Activated T-helper 17 cell treated with anti-CD3 and anti-CD28 coated beads, Interleukin-2, amount 50 U/mL, for 72 hours (primary cell): ENCODE measurements at regions not wholly inside any gene's neighbourhood (a gene's known extent, or its start where the extent isn't known, plus 50 kb on each side); places are given as distances from the start of the nearest gene placed in this dataset.

ENCODE experiments used
- ATAC-seq: fragments of 150-1000 bp; cut with Tn5 transposase; replicated peaks from 2 replicates; pipeline ENCODE4 v1.10.0; 2021; ENCODE audit warnings: mild to moderate bottlenecking, moderate library complexity
- H3K27ac Mint-ChIP-seq: one replicate; pipeline ENCODE4 v1.8.0; 2022; ENCODE audit warnings: mixed read lengths
- H3K27me3 Mint-ChIP-seq: one replicate; pipeline ENCODE4 v1.8.0; 2022; ENCODE audit warnings: mixed read lengths
- H3K36me3 Mint-ChIP-seq: one replicate; pipeline ENCODE4 v1.8.0; 2022; ENCODE audit warnings: low read depth, mild to moderate bottlenecking, mixed read lengths
- H3K4me1 Mint-ChIP-seq: one replicate; pipeline ENCODE4 v1.8.0; 2022; ENCODE audit warnings: mixed read lengths
- H3K4me3 Mint-ChIP-seq: one replicate; pipeline ENCODE4 v1.8.0; 2022; ENCODE audit warnings: mild to moderate bottlenecking, mixed read lengths
- H3K9me3 Mint-ChIP-seq: one replicate; pipeline ENCODE4 v1.8.0; 2022; ENCODE audit warnings: mixed read lengths

DNA sequence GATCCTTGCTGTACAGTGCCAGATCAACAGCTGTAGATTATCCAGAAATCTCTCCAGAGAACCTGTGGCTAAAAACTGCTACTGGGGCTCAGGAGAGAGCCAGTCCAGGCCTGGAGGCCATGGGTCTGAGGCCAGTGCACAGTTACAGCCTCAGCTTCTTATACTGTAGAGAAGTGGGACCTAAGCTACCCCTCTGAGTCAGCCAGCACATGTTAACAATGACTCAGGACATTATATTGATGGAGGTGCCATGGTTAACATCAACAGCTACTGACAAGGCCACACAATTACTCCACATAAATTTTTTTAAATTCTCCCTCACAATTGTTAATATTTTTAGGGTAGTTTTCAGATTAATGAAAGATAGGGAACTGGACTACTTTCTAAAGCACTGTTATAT, 138.5 kb downstream of the RBM26 start:
- Mint-ChIP-seq H3K36me3 (no peaks in the 10 kb centered on the region), H3K4me1 (no peaks in the 10 kb centered on the region), H3K4me3 (no peak overlapping the region), H3K27ac (no peak overlapping the region), H3K27me3 (no peaks in the 10 kb centered on the region), H3K9me3 (no peaks in the 10 kb centered on the region)
- ATAC-seq: no peak

DNA sequence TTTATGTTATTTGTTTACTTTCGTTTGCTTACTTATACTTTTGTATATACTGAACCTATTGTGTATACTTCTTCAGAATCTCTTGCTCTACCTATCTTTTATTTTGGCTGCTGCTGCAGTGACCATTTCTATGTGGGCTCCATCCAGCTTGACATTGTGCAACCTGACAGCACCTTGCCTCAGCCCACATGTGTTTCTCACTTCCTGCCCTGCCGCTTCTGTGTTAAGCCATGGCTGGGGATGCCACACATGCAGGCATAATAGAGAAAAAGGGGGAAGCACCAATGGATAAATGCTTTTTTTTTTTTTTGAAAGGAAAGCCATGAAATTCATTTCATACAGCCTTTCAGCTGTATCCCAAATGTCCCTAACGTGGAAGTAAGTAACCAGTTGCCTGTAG, 147.6 kb downstream of the RBM26 start:
- H3K27ac Mint-ChIP-seq: no peak overlapping the region
- H3K4me1 Mint-ChIP-seq: no peaks in the 10 kb centered on the region
- ATAC-seq: no peak
- peaks cover 12% of the 10 kb centered on the region for H3K27me3 Mint-ChIP-seq
- H3K4me3 Mint-ChIP-seq: no peak overlapping the region
- no peaks in the 10 kb centered on the region for H3K9me3 Mint-ChIP-seq
- H3K36me3 Mint-ChIP-seq: no peaks in the 10 kb centered on the region

DNA sequence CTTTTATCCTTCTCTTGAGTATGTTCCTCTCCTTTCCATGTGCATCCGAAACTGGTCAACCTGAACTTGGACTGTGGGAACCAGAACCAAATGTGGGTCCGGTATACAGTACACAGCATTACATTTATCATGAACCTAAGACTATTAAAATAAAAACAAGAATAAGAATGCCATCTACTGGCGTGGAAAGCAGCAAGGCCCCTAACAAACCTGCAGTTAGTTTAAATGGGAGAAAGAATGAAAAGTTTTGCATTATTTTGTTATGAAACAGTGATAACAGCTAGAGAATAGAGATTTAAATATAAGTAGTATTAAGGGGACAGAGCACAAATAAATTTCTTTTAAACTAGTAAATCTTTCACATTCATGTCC, 159.5 kb downstream of the RBM26 start:
- no peak overlapping the region for H3K27ac Mint-ChIP-seq
- no peak overlapping the region for H3K4me3 Mint-ChIP-seq
- H3K27me3 Mint-ChIP-seq: peaks cover 4% of the 10 kb centered on the region

DNA sequence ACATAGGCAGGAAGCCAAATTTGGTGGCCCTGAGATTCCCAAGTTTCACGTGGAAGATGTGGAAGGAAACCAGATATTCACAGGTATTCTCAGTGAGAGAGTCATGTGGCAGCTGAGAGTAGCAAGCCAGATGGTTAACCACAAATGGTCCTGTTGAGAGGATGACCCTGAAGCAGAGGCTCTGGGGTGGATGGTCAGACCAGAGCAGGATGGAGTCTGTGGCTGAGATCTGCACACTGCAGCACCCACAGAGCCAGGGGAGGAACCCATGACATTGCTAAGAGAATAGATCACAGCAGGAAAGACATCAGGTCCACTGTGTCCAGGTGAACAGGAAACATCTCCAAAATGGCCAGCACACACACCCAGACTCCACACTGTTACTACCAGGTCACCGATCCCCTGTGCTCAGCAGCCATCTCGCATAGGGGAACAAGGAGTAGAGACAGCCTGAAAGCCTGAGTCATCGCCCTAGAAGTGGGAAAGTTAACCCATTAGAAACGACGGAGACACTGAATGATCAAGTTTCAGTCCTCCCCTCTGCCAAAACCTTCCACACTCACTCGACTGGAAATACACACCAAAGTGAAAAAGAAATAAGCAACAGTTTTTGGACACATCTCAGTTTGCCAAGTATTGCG, 160.0 kb downstream of the RBM26 start:
- H3K27me3 Mint-ChIP-seq: peaks cover 6% of the 10 kb centered on the region
- ATAC-seq: peak; percentile 32
- no peaks in the 10 kb centered on the region for H3K4me1 Mint-ChIP-seq
- no peak overlapping the region for H3K27ac Mint-ChIP-seq
- H3K4me3 Mint-ChIP-seq: no peak overlapping the region
- H3K36me3 Mint-ChIP-seq: no peaks in the 10 kb centered on the region
- H3K9me3 Mint-ChIP-seq: no peaks in the 10 kb centered on the region

More for the DNA sequence above, 159.5 kb downstream of the RBM26 start:
- no peaks in the 10 kb centered on the region for H3K36me3 Mint-ChIP-seq
- H3K4me1 Mint-ChIP-seq: no peaks in the 10 kb centered on the region
- ATAC-seq: no peak
- no peaks in the 10 kb centered on the region for H3K9me3 Mint-ChIP-seq

DNA sequence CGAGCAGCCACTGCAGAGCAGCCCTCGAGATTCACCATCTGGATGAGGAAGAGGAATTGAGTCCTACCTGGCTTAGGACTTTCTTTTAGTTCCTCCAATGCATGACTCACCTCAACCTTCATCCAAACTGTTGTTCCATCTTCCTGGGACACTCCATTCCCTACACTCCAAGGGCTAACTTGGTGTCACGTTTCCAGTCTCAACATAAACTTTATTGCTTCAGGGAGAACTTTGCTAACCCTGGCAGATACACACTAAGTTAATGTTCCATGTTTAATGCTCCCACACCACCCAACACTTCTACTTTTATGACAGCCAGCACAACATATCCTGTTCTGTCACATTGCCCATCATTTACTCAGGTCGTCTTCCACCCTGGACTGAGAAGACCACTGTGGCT, 164.4 kb downstream of the RBM26 start:
- ATAC-seq: no peak
- H3K27ac Mint-ChIP-seq: no peak overlapping the region
- H3K36me3 Mint-ChIP-seq: no peaks in the 10 kb centered on the region
- no peaks in the 10 kb centered on the region for H3K4me1 Mint-ChIP-seq
- H3K4me3 Mint-ChIP-seq: no peak overlapping the region
- H3K27me3 Mint-ChIP-seq: peaks cover 17% of the 10 kb centered on the region
- no peaks in the 10 kb centered on the region for H3K9me3 Mint-ChIP-seq

DNA sequence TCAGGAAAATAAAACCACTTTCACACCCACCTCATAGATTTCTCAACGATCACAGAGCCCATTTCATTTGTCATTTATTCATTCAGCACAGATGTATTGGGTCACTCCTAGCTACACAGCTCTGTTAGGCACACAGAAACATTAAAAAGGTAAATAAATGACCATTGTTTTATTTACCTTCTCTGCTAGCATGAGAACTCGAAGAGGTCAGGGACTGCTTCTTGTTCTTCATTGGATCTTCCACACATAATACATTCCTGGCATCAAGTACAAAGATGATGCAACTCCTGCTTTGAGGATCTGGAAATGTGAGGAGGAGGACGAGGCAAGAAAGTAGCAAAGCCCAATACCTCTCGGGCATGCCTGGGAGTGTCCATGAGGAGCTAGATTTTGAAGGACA, 168.1 kb downstream of the RBM26 start:
- H3K27me3 Mint-ChIP-seq: peaks cover 17% of the 10 kb centered on the region
- no peaks in the 10 kb centered on the region for H3K9me3 Mint-ChIP-seq
- no peak overlapping the region for H3K27ac Mint-ChIP-seq

DNA sequence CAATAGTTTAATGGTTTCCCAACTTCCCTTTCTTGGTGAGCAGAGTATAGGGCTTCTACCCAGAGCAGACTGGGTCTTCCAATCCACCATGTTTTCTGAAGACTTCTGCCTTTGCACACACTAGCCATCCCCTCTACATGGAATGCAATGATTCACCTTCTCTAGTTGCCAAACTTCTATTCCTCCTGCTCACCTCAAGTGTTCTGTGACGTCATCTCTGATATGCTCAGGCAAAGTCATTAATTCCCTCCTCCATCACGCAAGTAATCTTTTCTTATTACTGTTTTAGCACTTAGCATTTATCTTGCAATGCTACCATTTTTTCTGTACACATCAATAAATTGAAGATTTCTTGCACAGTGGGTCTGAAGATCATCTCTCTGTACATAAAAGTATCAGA, 174.2 kb downstream of the RBM26 start:
- H3K36me3 Mint-ChIP-seq: no peaks in the 10 kb centered on the region
- H3K27me3 Mint-ChIP-seq: peaks cover 8% of the 10 kb centered on the region
- no peak overlapping the region for H3K27ac Mint-ChIP-seq
- ATAC-seq: no peak
- no peak overlapping the region for H3K4me3 Mint-ChIP-seq
- no peaks in the 10 kb centered on the region for H3K4me1 Mint-ChIP-seq
- H3K9me3 Mint-ChIP-seq: no peaks in the 10 kb centered on the region

More for the DNA sequence above, 168.1 kb downstream of the RBM26 start:
- Mint-ChIP-seq H3K4me3 (no peak overlapping the region), H3K36me3 (no peaks in the 10 kb centered on the region), H3K4me1 (no peaks in the 10 kb centered on the region)
- no peak for ATAC-seq

DNA sequence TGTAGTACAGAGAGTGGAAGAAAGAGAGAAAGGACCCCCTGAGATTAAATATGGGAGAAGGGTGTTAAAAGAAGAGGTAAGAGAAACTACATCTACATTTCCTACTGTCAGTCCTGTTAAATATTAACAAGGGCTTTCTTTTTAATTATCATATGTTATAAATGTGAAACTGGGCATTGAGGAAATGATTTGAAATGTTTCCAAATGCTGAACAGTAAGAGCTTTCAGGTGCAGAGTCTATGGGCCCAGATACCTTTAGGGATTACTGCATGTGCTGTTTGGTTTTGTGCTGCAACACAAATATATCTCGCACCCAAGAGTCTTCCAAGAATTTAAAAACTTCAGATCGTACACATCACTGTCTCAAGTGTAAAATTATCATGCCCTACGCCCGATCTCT, 176.3 kb downstream of the RBM26 start:
- no peaks in the 10 kb centered on the region for H3K9me3 Mint-ChIP-seq
- no peak for ATAC-seq
- no peaks in the 10 kb centered on the region for H3K4me1 Mint-ChIP-seq
- no peak overlapping the region for H3K4me3 Mint-ChIP-seq
- no peaks in the 10 kb centered on the region for H3K36me3 Mint-ChIP-seq
- no peak overlapping the region for H3K27ac Mint-ChIP-seq
- peaks cover 11% of the 10 kb centered on the region for H3K27me3 Mint-ChIP-seq

DNA sequence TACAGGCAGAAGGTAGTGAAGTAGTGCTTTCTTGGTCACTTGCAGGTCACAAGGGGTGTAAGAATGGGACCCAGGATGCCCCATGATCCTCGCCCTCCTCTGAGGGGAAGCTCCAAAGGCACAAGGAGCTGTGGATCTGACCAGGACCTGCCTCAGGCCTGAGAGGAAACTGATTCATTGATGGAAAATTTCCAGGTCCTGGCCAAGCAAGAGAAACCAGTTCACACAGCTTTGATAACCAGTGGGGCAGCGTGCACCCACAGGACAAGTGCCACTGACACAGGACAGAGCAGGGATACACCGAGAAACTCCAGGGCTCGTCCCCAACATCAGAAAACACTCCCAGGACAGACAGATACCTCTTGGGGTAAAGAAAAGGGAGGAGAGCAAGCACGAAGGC, 177.1 kb downstream of the RBM26 start:
- H3K27me3 Mint-ChIP-seq: peaks cover 15% of the 10 kb centered on the region

DNA sequence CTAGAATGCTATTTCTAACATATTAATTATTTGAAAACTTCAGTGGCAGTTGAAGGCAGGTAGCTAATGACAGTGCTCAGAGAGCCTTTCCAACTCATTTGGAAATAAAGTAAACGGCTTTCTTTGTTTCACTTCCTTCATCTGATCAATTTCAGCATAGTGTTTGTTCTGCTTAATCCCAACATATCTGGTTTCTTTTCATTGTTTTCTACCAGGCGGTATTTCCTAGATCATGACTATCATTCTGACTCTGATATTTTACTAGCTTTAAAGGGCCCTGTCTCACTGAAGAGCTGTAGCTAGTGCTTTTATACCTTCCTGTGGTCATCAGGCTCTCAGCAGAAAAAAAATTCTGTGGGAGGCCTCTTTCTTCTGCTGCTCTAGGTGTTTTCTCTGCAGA, 178.6 kb downstream of the RBM26 start:
- H3K4me1 Mint-ChIP-seq: no peaks in the 10 kb centered on the region
- no peak overlapping the region for H3K27ac Mint-ChIP-seq
- no peaks in the 10 kb centered on the region for H3K36me3 Mint-ChIP-seq

More for the DNA sequence above, 177.1 kb downstream of the RBM26 start:
- Mint-ChIP-seq H3K27ac (no peak overlapping the region), H3K4me3 (no peak overlapping the region), H3K4me1 (no peaks in the 10 kb centered on the region), H3K36me3 (no peaks in the 10 kb centered on the region), H3K9me3 (no peaks in the 10 kb centered on the region)
- no peak for ATAC-seq

DNA sequence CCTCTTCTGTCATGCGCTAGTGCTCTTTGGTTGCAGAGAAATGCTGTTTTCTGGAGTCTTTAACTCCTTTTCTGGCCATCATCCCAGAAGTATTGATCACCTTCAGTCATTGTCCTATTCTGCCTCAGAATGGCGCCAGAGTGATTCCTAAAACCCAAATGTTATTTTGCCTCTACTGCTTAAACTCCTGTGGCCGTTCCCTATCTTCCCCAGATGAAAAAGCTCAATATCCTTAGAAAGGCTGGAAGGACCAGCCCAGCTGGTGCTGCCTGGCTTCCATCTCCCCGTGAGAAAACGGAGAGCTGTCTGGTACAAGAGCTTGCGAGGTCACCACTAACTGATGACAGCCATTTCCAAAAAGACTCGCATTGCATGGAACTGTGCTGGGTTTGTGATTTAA, 179.1 kb downstream of the RBM26 start:
- no peaks in the 10 kb centered on the region for H3K36me3 Mint-ChIP-seq
- H3K9me3 Mint-ChIP-seq: no peaks in the 10 kb centered on the region
- peaks cover 28% of the 10 kb centered on the region for H3K27me3 Mint-ChIP-seq
- no peaks in the 10 kb centered on the region for H3K4me1 Mint-ChIP-seq
- H3K27ac Mint-ChIP-seq: no peak overlapping the region
- H3K4me3 Mint-ChIP-seq: no peak overlapping the region
- no peak for ATAC-seq

More for the DNA sequence above, 178.6 kb downstream of the RBM26 start:
- Mint-ChIP-seq H3K9me3 (no peaks in the 10 kb centered on the region), H3K4me3 (no peak overlapping the region), H3K27me3 (peaks cover 26% of the 10 kb centered on the region)
- no peak for ATAC-seq

DNA sequence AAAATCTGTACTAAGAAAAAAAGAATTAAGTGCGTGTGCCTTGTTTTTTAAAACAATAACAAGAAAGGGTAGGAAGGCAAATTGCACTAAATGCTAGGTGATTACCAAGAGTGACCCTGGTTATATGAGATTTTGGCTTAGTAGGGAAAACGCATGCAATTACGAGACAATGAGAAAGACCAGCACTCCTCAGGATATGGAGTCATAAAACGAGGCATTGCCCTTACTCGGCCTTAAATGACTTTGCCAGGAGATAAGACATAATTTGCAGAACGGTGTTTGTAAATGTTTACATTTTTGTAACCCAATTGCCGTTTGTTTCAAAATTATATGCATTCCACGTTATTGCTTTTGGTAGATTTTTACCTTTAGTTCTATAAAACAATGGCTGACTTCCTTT, 179.8 kb downstream of the RBM26 start:
- H3K27me3 Mint-ChIP-seq: peaks cover 33% of the 10 kb centered on the region
- no peak overlapping the region for H3K4me3 Mint-ChIP-seq
- H3K27ac Mint-ChIP-seq: no peak overlapping the region
- H3K36me3 Mint-ChIP-seq: no peaks in the 10 kb centered on the region
- no peaks in the 10 kb centered on the region for H3K4me1 Mint-ChIP-seq
- ATAC-seq: no peak
- no peaks in the 10 kb centered on the region for H3K9me3 Mint-ChIP-seq

DNA sequence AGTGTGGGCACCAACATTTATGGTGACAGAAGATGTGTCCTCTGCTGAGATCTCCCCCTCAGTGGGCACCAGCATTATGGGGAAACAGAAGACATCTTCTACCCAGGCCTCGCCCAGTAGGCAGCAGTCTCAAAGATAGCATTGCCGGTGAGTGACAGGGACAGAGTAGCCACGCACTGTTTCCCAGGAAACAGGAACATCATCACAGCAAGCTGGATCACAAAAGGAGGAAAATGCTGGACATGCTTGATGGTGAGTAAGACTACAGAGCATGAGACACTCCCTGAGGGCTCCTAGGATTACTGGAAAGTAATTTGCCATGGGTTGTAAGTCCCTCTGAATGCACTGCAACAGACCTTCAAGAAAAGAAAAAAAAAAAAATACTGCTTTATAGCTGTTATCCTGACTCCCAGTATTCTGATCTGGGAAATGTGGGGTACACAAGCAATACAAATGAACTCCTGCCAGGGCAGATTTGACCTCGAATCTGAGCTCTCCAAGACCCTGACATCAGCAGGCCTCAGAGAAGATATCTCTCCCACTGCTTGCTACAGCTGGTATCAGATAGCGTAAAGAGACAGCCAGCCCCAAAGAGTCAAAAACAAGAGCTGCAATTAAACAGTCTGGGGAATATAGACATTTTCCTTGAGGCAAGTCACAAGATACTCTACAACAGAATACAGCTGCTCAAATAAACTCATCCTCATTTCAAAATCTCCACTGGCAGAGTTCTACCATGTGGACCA, 180.4 kb downstream of the RBM26 start:
- no peaks in the 10 kb centered on the region for H3K4me1 Mint-ChIP-seq
- H3K36me3 Mint-ChIP-seq: no peaks in the 10 kb centered on the region
- no peak overlapping the region for H3K4me3 Mint-ChIP-seq
- H3K27me3 Mint-ChIP-seq: peaks cover 33% of the 10 kb centered on the region
- H3K27ac Mint-ChIP-seq: no peak overlapping the region
- ATAC-seq: no peak
- H3K9me3 Mint-ChIP-seq: no peaks in the 10 kb centered on the region

DNA sequence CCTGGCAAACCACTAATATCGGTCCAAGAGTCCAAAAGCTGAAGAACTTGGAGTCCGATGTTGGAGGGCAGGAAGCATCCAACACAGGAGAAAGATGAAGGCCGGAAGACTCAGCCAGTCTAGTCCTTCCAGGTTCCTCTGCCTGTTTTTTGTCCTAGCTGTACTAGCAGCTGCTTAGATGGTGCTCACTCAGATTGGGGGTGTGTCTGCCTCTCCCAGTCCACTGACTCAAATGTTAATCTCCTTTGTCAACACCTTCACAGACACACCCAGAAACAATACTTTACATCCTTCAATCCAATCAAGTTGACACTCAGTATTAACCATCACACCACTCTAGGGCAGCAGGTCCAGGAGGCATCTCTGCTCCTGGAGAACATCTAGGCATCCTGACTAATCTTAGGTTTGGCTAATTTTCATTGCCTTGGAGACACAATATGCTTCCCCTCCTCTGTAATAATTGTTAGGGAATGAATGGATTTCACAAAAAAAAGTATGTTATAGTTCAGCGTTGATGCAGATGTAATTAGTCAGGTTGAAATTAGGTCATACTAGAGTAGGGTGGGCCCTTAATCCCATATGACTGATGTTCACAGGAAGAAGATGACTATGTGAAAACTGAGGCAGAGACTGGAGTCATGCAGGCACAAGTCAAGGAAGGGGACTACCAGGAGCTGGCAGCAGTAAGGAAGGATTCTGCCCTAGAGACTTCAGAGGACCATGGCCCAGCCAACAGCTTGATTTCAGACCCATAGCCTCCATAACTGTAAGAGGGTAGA, 183.4 kb downstream of the RBM26 start:
- H3K4me3 Mint-ChIP-seq: no peak overlapping the region
- H3K27me3 Mint-ChIP-seq: peaks cover 39% of the 10 kb centered on the region
- H3K9me3 Mint-ChIP-seq: no peaks in the 10 kb centered on the region
- no peaks in the 10 kb centered on the region for H3K36me3 Mint-ChIP-seq
- no peak overlapping the region for H3K27ac Mint-ChIP-seq
- ATAC-seq: no peak
- no peaks in the 10 kb centered on the region for H3K4me1 Mint-ChIP-seq

DNA sequence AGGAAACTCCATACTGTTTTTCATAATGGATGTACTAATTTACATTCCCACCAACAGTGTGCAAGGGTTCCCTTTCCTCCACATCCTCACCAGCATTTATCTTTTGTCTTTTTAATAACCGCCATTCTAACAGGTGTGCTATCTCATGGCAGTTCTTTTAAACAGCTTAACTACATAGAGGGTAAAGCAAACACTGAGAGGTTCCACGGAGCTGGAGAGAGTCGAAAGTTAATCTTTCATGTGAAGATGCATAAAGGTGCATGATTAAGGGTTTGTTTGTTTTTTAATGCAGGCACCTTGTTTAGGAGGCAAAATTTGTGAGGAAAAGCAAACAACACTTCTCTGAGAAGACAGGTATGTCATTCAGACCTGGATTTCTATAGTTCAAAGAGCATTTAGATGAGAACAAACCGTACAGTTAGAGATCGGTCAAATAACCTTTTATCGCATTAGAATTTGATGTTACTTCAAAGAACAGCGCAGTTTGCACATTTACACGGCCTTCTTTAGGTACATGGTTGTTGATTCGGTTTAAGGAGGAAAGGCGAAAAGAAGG, 193.9 kb downstream of the RBM26 start:
- no peaks in the 10 kb centered on the region for H3K9me3 Mint-ChIP-seq
- ATAC-seq: no peak
- H3K4me1 Mint-ChIP-seq: no peaks in the 10 kb centered on the region
- no peaks in the 10 kb centered on the region for H3K36me3 Mint-ChIP-seq
- no peak overlapping the region for H3K27ac Mint-ChIP-seq
- H3K4me3 Mint-ChIP-seq: no peak overlapping the region
- H3K27me3 Mint-ChIP-seq: peaks cover 24% of the 10 kb centered on the region
